Stimulated activated effector memory CD8-positive, alpha-beta T cell treated with anti-CD3 and anti-CD28 coated beads, Interleukin-12 subunit alpha, Interleukin-12 subunit beta, amount 100 ng/mL, for 72 hours (primary cell): ENCODE measurements at regions not wholly inside any gene's neighbourhood (a gene's known extent, or its start where the extent isn't known, plus 50 kb on each side); places are given as distances from the start of the nearest gene placed in this dataset.
"Not testable (repeated sequence)": the region's sequence is repeated elsewhere in the genome, so short reads cannot be mapped to it uniquely, and the experiment has no call there.

Source experiments
- ATAC-seq: fragments of 150-1000 bp; cut with Tn5 transposase; 2 replicates; pipeline ENCODE4 v1.10.0; 2021
- DNase-seq, 2 donors: peaks; one replicate each; pipeline ENCODE4 v3.0.0; 2021 to 2022; ENCODE audit warnings: low spot score in 2 of 2
- H3K27ac Mint-ChIP-seq: one replicate; pipeline ENCODE4 v1.8.0; 2022; ENCODE audit warnings: mild to moderate bottlenecking, mixed read lengths
- H3K36me3 Mint-ChIP-seq: one replicate; pipeline ENCODE4 v1.8.0; 2022; ENCODE audit warnings: mild to moderate bottlenecking, mixed read lengths
- H3K4me1 Mint-ChIP-seq: one replicate; pipeline ENCODE4 v1.8.0; 2022; ENCODE audit warnings: mixed read lengths
- H3K4me3 Mint-ChIP-seq: one replicate; pipeline ENCODE4 v1.8.0; 2022; ENCODE audit warnings: mild to moderate bottlenecking, mixed read lengths
- H3K9me3 Mint-ChIP-seq: one replicate; pipeline ENCODE4 v1.8.0; 2022; ENCODE audit warnings: mixed read lengths

GRCh38 chr1:245079021-245079609, 75.7 kb upstream of the KIF26B start:
- no peak for DNase-seq
- Mint-ChIP-seq H3K4me3 (no peak overlapping the region), H3K27ac (no peak overlapping the region), H3K4me1 (no peaks in the 10 kb centered on the region), H3K9me3 (no peaks in the 10 kb centered on the region), H3K36me3 (no peaks in the 10 kb centered on the region)
- ATAC-seq, result no peak

GRCh38 chr1:245074898-245075297, 79.9 kb upstream of the KIF26B start:
- H3K9me3 Mint-ChIP-seq, result peaks cover 2% of the 10 kb centered on the region
- H3K27ac Mint-ChIP-seq, result no peak overlapping the region
- no peak for ATAC-seq
- no peak for DNase-seq
- H3K36me3 Mint-ChIP-seq, result no peaks in the 10 kb centered on the region
- H3K4me3 Mint-ChIP-seq, result no peak overlapping the region
- no peaks in the 10 kb centered on the region for H3K4me1 Mint-ChIP-seq

- ATAC-seq (no peak), DNase-seq (no peak)
- Mint-ChIP-seq H3K27ac (no peak overlapping the region), H3K9me3 (peaks cover 2% of the 10 kb centered on the region), H3K4me3 (no peak overlapping the region), H3K4me1 (no peaks in the 10 kb centered on the region), H3K36me3 (no peaks in the 10 kb centered on the region)
These were observed 80.5 kb upstream of the KIF26B start for GRCh38 chr1:245074232-245074747.

- no peaks in the 10 kb centered on the region for H3K4me1 Mint-ChIP-seq
- no peaks in the 10 kb centered on the region for H3K36me3 Mint-ChIP-seq
- H3K9me3 Mint-ChIP-seq, result peaks cover 2% of the 10 kb centered on the region
- no peak overlapping the region for H3K27ac Mint-ChIP-seq
- DNase-seq (no peak), ATAC-seq (no peak)
- H3K4me3 Mint-ChIP-seq, result no peak overlapping the region
These were observed 83.8 kb upstream of the KIF26B start for GRCh38 chr1:245070836-245071615.

GRCh38 chr1:245067257-245067656, 87.5 kb upstream of the KIF26B start:
- no peaks in the 10 kb centered on the region for H3K9me3 Mint-ChIP-seq
- no peaks in the 10 kb centered on the region for H3K36me3 Mint-ChIP-seq
- ATAC-seq (no peak), DNase-seq (no peak)
- H3K4me1 Mint-ChIP-seq, result no peaks in the 10 kb centered on the region
- no peak overlapping the region for H3K27ac Mint-ChIP-seq
- H3K4me3 Mint-ChIP-seq, result no peak overlapping the region

- Mint-ChIP-seq H3K36me3 (no peaks in the 10 kb centered on the region), H3K4me3 (no peak overlapping the region), H3K27ac (no peak overlapping the region), H3K4me1 (no peaks in the 10 kb centered on the region), H3K9me3 (no peaks in the 10 kb centered on the region)
- DNase-seq (no peak), ATAC-seq (peak; percentile 74)
These were observed 92.0 kb upstream of the KIF26B start for GRCh38 chr1:245062741-245063305.

GRCh38 chr1:245061808-245062207, 93.0 kb upstream of the KIF26B start:
- not testable (repeated sequence) for ATAC-seq, H3K36me3 Mint-ChIP-seq, H3K4me1 Mint-ChIP-seq, H3K27ac Mint-ChIP-seq, H3K4me3 Mint-ChIP-seq, DNase-seq, H3K9me3 Mint-ChIP-seq

GRCh38 chr1:245060684-245061374, 94.0 kb upstream of the KIF26B start:
- H3K27ac Mint-ChIP-seq, result no peak overlapping the region
- H3K4me1 Mint-ChIP-seq, result no peaks in the 10 kb centered on the region
- H3K36me3 Mint-ChIP-seq, result no peaks in the 10 kb centered on the region
- ATAC-seq, result no peak
- H3K9me3 Mint-ChIP-seq, result no peaks in the 10 kb centered on the region
- H3K4me3 Mint-ChIP-seq, result no peak overlapping the region
- no peak for DNase-seq

- Mint-ChIP-seq H3K36me3 (no peaks in the 10 kb centered on the region), H3K9me3 (no peaks in the 10 kb centered on the region), H3K4me1 (no peaks in the 10 kb centered on the region), H3K4me3 (no peak overlapping the region), H3K27ac (no peak overlapping the region)
- DNase-seq (no peak), ATAC-seq (no peak)
These were observed 94.9 kb upstream of the KIF26B start for GRCh38 chr1:245059806-245060424.

- no peak for ATAC-seq
- H3K36me3 Mint-ChIP-seq, result no peaks in the 10 kb centered on the region
These were observed 95.9 kb upstream of the KIF26B start for GRCh38 chr1:245058882-245059281.

GRCh38 chr1:245058436-245058835, 96.3 kb upstream of the KIF26B start:
- DNase-seq (no peak), ATAC-seq (no peak)

More at GRCh38 chr1:245058882-245059281, 95.9 kb upstream of the KIF26B start:
- peaks cover 8% of the 10 kb centered on the region for H3K4me1 Mint-ChIP-seq
- no peak overlapping the region for H3K27ac Mint-ChIP-seq
- H3K9me3 Mint-ChIP-seq, result no peaks in the 10 kb centered on the region
- no peak overlapping the region for H3K4me3 Mint-ChIP-seq
- no peak for DNase-seq

GRCh38 chr1:245056913-245057312, 97.9 kb upstream of the KIF26B start:
- H3K9me3 Mint-ChIP-seq, result no peaks in the 10 kb centered on the region
- no peaks in the 10 kb centered on the region for H3K36me3 Mint-ChIP-seq
- ATAC-seq (no peak), DNase-seq (no peak)
- H3K4me3 Mint-ChIP-seq, result no peak overlapping the region
- H3K27ac Mint-ChIP-seq, result no peak overlapping the region
- peaks cover 14% of the 10 kb centered on the region for H3K4me1 Mint-ChIP-seq

More at GRCh38 chr1:245058436-245058835, 96.3 kb upstream of the KIF26B start:
- Mint-ChIP-seq H3K27ac (no peak overlapping the region), H3K4me3 (no peak overlapping the region), H3K4me1 (peaks cover 8% of the 10 kb centered on the region), H3K9me3 (no peaks in the 10 kb centered on the region), H3K36me3 (no peaks in the 10 kb centered on the region)

- not testable (repeated sequence) for H3K36me3 Mint-ChIP-seq, H3K27ac Mint-ChIP-seq, ATAC-seq, H3K9me3 Mint-ChIP-seq, DNase-seq, H3K4me3 Mint-ChIP-seq
- H3K4me1 Mint-ChIP-seq, result peaks cover 20% of the 10 kb centered on the region
These were observed 98.5 kb upstream of the KIF26B start for GRCh38 chr1:245056296-245056695.

GRCh38 chr1:245055752-245056151, 99.0 kb upstream of the KIF26B start:
- H3K9me3 Mint-ChIP-seq, result no peaks in the 10 kb centered on the region
- ATAC-seq, result no peak
- no peak overlapping the region for H3K4me3 Mint-ChIP-seq
- H3K27ac Mint-ChIP-seq, result no peak overlapping the region
- H3K36me3 Mint-ChIP-seq, result no peaks in the 10 kb centered on the region
- DNase-seq, result no peak
- H3K4me1 Mint-ChIP-seq, result peaks cover 22% of the 10 kb centered on the region
